ENCODE measurements at regions not wholly inside any gene's neighbourhood (a gene's known extent, or its start where the extent isn't known, plus 50 kb on each side); places are given as distances from the start of the nearest gene placed in this dataset.
A peak's percentile ranks its signal among the peaks of the same experiment; 100 is the strongest.
"Not testable (repeated sequence)": the region's sequence is repeated elsewhere in the genome, so short reads cannot be mapped to it uniquely, and the experiment has no call there.

DNA sequence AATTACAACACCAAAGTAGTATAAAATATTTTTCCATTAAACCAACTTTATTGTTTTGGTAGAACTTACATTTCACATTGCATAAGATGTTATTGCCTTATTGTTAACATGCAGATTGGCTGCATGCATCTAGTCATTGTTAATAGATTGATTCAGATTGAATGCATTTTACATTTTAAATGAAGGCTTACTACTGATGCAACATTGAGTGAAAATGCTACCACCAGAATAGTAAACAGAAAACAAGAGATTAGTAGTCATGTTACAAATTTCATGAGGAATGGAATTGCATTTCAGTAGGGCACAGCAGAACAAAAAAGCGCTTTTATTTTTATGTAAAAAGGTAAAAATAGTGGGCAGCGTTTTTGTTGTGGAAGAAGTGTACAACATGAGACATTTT lies 298.3 kb downstream of the ARL4A start:
- no peak for DNase-seq (ENCODE audit: low spot score)

DNA sequence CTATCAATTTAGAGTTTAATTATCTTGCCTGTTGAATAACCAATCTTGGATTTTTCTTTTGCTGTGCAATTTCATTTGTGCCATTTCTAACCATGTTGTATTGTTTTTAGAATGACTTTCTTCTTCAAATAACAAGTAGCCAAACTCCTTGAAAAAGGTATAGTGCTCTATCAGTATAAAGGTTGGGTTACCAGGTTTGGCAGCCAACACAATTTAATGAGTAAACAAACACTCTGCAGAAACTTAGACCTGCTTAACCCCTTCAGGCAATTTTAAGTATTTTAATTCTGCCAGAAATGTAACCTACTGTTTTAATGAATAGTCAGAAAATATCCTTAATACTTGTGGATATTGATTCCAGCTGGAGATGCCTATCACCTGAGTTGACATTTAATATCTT lies 299.8 kb downstream of the ARL4A start:
- no peak for DNase-seq (ENCODE audit: low spot score)

GRCh38 chr7:12990440-12990839 lies 303.0 kb downstream of the ARL4A start:
- DNase-seq (ENCODE audit: low spot score) = no peak

DNA sequence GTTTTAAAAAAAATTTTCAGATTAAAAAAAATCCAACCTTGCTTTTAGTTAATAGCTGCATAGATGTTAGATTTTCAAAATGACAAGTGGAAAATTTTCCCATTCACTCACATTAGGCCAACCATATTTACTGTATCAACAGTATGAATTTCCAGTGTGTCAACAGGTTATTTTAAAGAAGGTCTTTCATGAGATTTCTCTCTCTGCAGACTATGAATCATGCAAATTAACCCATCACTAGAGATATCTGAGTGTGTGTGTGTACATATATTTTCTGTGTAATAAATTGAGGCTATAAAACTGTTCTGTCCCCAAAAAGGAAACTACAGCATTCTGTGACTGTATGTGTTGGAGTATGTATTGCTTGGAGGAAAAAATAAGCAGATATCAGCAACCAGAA lies 305.6 kb downstream of the ARL4A start:
- no peak for DNase-seq (ENCODE audit: low spot score)

DNA sequence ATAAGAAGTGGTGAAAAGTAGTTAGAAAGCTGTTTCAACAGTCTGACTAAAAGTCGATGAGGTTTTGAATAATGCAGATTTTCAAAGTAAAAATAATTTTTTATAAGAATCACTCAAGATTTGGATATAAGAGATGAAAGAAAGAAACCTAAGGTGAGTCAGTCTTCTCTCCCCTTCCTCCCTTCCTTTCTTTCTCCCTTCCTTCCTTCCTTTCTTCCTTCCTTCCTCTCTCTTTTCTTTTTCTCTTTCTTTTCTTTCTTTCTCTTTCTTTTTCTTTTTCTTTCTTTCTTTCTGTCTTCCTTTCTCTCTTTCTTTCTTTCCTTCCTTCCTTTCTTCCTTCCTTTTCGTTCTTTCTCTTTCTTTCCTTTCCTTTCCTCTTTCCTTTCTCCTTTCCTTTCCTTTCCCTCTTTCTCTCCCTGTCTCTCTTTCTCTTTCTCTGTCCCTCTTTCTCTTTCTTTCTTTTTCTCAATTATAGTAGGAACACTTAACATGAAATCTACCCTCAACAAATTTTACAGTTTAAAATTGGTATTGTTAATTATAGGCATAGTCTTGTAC lies 308.6 kb downstream of the ARL4A start:
- DNase-seq (ENCODE audit: low spot score) = no peak

- no peak for DNase-seq (ENCODE audit: low spot score)
These were observed 319.9 kb downstream of the ARL4A start for GRCh38 chr7:13007331-13007730.

DNA sequence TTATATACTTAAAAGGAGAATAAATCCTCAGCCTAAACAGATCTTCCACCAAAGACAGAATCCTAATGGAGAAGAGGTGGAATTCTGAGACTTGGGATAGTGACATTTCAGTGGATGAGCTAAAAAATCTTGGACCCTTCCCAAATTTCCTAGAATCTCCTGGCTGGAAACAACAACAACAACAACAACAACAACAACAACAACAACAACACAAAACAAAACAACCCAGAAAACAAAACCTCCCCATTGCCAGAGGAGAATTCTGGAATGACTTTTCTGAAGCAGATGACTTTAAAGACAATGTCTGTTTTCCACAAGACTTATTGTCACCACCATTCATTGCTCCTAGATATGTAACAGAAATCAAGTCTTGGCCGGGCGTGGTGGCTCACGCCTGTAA lies 322.1 kb downstream of the ARL4A start:
- no peak for DNase-seq (ENCODE audit: low spot score)

DNA sequence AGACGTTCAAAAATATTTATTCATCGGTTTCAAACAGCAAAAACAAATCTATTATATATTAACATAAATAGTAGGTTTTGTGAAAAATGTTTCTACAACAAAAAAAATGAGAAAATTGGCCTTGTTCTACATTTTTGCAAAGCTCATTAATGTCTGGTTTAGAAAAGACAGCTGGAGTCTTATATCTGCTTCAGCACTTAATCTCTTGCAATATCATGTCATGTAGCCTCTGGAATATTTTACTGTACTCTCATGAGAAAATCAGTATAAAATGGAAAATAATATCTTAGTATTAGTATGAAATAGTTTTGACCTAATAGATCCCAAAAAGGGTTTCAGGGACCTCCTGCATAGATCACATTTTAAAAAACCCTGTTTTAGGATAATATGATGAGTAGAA lies 326.6 kb downstream of the ARL4A start:
- DNase-seq (ENCODE audit: low spot score) = no peak

GRCh38 chr7:13016036-13016581 lies 328.7 kb downstream of the ARL4A start:
- no peak for DNase-seq (ENCODE audit: low spot score)

DNA sequence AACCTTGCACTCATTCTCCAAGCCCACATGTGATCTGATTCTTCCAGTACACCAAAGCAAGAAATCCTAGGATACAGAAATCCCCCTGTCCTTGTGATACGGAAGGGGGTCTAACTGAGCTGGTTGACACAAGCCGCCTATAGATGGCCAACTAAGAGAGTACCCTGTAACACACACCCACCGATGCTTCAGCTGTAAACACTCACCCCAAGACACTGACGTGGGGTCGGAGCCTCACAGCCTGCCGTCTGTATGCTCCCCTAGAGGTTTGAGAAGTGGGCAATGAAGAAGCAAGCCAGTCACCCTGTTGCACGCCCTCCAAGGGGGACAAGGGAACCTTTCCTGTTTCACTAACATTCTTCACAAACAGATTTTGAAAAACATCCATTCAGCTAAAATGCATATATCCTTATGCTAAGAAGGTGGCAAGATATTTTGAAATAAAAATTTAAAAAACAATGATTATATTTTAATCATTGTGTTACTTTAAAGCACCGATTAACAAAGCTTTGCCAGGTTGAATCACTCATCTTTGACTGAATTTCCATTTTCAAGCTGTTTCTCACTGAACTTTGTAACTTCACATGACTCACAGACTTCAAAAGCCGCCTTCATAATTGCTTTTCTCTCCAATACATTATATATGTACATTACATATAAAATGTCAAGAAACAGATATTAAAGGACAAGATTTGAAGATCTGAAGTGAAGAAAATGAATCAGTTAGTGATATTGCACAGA lies 329.3 kb downstream of the ARL4A start:
- peak; percentile 52 for DNase-seq (ENCODE audit: low spot score)

DNA sequence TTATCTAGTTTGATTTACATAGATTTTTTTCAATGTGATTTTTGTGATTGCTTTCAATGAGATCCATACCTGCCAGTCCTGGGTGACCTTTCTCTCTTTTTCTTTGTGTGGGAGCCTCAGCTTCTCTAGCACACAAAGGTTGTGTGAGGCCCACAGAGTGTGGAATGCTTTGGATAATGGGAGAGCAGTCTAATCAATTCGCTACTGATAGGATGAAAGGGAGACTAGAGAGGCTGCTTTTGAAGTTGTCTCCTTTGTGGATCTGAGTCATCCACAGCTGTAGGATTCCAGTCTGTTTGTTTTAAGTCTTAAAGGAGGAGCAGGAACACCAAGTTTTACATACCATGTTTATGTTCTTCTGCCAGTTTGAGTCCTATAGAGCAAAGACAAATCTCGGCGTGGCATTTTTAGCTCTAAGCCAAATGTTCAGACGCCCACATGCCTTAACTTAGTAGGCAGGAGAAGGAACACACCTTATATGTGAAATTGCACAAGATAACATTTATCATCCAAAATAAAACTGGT lies 330.0 kb downstream of the ARL4A start:
- peak; percentile 52 for DNase-seq (ENCODE audit: low spot score)

- no peak for DNase-seq (ENCODE audit: low spot score)
These were observed 330.4 kb downstream of the ARL4A start for GRCh38 chr7:13017881-13018280.

GRCh38 chr7:13021566-13022300 lies 334.3 kb downstream of the ARL4A start:
- no peak for DNase-seq (ENCODE audit: low spot score)

- no peak for DNase-seq (ENCODE audit: low spot score)
These were observed 336.8 kb downstream of the ARL4A start for GRCh38 chr7:13024121-13024674.

GRCh38 chr7:13025043-13025442 lies 337.6 kb downstream of the ARL4A start:
- not testable (repeated sequence) for DNase-seq (ENCODE audit: low spot score)

- no peak for DNase-seq (ENCODE audit: low spot score)
These were observed 339.9 kb downstream of the ARL4A start for GRCh38 chr7:13027321-13027720.

- DNase-seq (ENCODE audit: low spot score) = no peak
These were observed 340.8 kb downstream of the ARL4A start for GRCh38 chr7:13028036-13028824.

DNA sequence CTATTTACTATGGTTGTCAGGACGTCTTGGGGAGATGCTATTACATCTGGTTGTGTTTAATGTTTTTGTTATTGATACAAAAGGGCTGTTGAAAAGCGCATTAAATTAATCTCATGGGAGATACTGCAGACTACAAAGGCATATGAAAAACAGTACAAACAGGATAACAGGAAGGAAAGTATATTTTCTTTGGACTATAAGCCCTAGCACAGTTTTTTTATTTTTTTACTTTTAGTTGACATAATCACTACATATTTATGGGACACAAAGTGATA lies 341.3 kb downstream of the ARL4A start:
- DNase-seq (ENCODE audit: low spot score) = no peak

DNA sequence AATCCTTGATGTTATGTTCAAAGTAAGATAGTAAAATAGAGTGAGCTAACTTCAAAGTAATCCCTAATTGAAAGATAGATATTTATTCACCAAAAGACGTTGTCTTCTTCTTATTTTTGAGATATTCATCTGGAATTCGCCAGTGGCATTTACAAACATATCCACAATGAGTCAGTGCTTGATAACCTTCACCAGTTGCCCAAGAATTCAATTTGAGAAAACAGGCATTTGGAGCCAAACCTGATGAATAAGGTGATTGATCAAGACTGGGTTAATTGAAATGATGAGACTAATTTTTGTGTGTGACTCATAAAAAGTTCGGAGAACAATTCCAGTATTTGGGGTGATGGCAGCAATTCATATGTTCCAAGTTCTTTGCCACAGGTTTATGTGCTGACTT lies 344.0 kb downstream of the ARL4A start:
- no peak for DNase-seq (ENCODE audit: low spot score)

- no peak for DNase-seq (ENCODE audit: low spot score)
These were observed 344.7 kb downstream of the ARL4A start for GRCh38 chr7:13032084-13032483.

DNA sequence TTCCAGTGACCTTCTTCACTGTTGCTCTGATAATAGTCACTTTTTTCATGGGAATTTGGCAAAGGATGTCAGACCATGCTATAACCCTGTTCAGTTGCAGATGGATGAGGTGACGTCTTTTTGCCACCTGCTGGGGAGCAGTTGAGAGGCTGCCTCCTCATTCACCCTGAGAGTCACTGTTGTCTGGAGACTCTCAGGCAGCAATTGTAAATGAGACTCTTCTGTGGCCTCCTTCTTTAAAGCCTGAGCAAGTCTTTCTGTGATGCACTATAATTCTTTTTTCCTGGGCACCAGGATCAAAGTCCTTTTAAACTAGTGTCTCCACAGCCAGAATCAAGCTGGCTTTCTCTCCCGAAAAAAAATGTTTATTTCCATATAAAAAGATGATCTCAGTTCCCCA lies 345.1 kb downstream of the ARL4A start:
- DNase-seq (ENCODE audit: low spot score) = no peak

DNA sequence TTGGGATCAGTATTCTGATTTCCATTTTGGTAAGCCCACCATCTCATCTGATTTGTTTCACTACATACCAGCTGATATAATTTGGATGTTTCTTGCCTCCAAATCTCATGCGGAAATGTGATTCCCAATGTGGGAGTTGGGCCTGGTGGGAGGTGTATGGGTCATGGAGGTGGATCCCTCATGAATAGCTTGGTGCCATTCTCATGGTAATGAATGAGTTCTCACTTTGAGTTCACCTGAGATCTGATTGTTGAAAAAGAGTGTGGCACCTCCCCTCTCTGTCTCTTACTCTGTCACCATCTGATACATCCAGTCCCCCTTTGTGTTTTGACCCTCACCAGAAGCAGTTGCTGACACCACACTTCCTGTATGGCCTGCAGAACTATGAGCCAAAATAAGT lies 347.3 kb downstream of the ARL4A start:
- DNase-seq (ENCODE audit: low spot score) = no peak

All from putamen (tissue), 1 donor.